ENCODE measurements at regions not wholly inside any gene's neighbourhood (a gene's known extent, or its start where the extent isn't known, plus 50 kb on each side); places are given as distances from the start of the nearest gene placed in this dataset.
"Not testable (repeated sequence)": the region's sequence is repeated elsewhere in the genome, so short reads cannot be mapped to it uniquely, and the experiment has no call there.

DNA sequence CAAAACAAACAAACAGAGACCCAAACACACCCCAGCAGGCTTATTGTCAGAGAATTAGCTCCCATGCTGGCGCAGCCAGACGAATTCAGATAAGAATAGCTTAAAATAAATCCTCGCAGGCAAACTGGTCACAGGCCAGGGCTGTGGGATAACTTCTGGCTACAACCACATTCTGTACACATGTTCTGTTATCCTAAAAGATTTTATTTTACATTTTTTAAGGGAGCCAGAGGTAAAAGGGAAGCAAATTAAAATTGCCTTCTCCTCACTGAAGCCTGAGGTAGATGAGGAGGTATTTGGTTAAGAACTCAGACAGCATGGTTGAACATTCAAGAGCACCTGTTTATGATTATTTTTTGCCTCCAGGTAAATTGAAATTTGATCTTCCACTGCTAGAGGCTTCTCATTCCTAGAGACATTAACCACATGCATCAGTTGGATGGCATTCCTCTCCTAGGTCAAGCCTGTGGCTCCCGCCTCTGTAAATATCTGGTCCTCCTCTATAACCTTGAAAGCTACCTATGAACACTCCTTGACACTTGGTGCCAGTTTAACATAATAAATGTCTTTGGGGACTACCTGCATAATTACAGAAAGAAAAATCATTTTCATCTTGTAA, 190.3 kb downstream of the SATB1 start:
- no peak for DNase-seq

GRCh38 chr3:18233987-18234716, 191.0 kb downstream of the SATB1 start:
- DNase-seq: no peak

- DNase-seq: no peak
Measured at GRCh38 chr3:18232317-18232716, 192.8 kb downstream of the SATB1 start.

- DNase-seq: no peak
Measured at GRCh38 chr3:18228060-18228459, 197.1 kb downstream of the SATB1 start.

GRCh38 chr3:18225709-18226108, 199.4 kb downstream of the SATB1 start:
- no peak for DNase-seq

DNA sequence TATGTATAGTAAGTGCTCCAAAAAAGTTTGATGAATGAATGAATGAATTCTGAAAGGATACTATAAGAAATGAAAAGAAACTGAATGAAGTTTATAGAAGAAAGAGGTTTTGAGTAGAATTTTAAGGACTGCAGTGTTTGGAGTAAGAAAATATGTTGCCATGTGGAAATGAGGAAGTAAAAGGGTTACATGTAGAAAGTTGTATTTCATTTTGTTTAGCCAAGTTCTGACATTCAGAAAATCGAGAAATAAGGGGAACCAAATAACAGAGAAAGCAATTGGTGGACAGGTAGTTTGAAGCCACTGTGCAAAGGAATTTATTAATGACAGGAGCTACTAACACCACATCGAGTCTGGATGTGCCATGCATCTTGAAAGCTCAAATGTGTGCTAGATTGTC, 200.7 kb downstream of the SATB1 start:
- no peak for DNase-seq

GRCh38 chr3:18223974-18224373, 201.2 kb downstream of the SATB1 start:
- DNase-seq: no peak

- no peak for DNase-seq
Measured at GRCh38 chr3:18223571-18223970, 201.6 kb downstream of the SATB1 start.

DNA sequence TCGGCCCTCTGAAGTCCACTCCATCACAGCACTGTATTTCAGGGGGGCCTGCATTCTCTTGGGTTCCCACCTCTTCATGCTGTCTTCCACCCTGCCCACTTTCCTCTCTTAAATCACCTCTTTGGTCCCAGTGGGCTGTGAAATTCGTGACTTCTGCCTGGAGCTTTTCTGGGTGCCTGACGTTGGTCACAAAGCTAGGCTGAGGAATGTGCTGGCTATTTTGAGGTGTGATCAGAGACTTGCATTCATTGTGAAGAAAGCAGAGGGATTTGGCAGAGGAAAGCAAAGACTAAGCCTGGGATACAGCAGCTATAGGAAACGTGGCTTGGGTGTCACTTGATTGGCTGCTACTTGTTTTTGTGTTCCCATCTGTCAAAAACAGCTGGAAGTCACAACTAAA, 202.5 kb downstream of the SATB1 start:
- DNase-seq: no peak

GRCh38 chr3:18217507-18218174, 207.5 kb downstream of the SATB1 start:
- DNase-seq: no peak

DNA sequence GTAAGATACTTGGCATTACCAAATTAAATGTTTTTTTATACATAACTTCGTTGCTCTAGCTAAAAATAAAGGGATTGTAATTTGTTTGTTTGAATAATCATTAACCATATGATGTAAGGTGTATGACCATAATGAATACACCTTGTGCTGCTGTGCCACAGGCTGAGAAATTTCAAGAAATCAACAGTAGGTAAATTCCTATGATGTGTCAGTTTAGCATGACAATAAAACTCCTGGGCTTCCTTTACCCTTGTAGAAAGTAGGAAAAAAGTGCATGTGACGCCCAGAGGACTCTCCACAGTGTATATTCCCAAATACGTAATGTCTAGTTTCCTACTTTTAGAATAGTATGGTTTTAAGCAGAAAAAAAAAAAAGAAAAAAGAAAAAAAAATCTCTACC, 208.1 kb downstream of the SATB1 start:
- no peak for DNase-seq

GRCh38 chr3:18215639-18216038, 209.5 kb downstream of the SATB1 start:
- DNase-seq: no peak

- no peak for DNase-seq
Measured at GRCh38 chr3:18211116-18211515, 214.0 kb downstream of the SATB1 start.

DNA sequence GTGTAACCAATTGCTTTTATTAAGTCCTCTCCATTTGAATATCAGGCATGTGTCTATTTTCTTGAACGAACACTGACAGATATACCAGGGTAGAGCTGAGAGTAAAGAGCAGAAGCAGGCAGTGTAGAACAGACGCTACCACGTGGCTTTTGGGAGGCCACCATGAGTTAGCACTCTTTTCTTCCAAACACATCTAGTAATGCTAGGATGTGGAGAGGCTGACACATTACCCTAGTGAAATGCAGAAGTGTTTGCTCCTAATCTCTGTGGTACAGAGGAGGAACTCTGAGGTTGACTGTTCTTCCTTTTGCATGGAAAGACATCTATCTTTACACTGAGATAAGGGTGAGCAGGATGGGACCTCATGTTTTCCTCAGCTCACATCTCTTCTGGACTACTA, 216.3 kb downstream of the SATB1 start:
- no peak for DNase-seq

GRCh38 chr3:18208091-18208490, 217.0 kb downstream of the SATB1 start:
- no peak for DNase-seq

- DNase-seq: no peak
Measured at GRCh38 chr3:18207226-18207625, 217.9 kb downstream of the SATB1 start.

- DNase-seq: not testable (repeated sequence)
Measured at GRCh38 chr3:18205701-18206100, 219.4 kb downstream of the SATB1 start.

DNA sequence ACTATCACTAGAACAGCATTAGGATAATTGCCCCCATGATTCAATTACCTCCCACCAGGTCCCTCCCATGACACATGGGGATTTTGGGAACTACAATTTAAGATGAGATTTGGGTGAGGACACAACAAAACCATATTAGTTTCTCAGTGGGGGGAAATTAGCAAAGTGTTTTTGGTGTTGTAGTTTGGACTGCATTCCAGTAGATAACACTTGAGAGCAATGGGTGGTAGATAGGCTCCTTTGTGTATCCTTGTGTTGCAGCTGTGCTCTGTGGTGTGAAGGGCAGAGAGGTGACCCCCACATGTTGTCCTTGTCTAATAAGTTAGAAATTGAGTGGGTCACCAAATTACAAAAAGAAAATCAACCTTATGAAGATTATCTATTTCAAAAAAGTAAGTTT, 223.8 kb downstream of the SATB1 start:
- DNase-seq: no peak

- DNase-seq: no peak
Measured at GRCh38 chr3:18199757-18200156, 225.4 kb downstream of the SATB1 start.

GRCh38 chr3:18195836-18196235, 229.3 kb downstream of the SATB1 start:
- no peak for DNase-seq

GRCh38 chr3:18194431-18194830, 230.7 kb downstream of the SATB1 start:
- DNase-seq: no peak

DNA sequence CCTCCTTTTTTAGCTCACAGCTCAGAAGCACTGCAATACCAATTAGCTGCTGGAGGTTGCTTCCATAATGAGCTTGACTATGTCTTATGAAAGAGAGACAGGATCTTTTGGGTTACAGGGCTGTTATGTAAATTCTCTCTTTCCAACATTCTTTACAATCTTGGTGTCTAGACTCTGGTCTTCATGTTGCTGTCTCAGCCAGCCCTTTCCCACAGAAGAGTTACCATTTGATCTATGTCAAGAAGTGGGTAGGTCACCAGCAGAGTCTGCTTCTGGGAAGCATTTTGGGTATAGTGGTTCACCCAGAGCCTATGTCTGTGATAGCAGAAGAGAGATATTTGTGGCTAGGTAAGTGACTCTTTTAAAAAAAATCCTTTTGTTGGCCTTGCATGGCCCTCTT, 234.5 kb downstream of the SATB1 start:
- DNase-seq: no peak

- DNase-seq: no peak
Measured at GRCh38 chr3:18189282-18190050, 235.7 kb downstream of the SATB1 start.

GRCh38 chr3:18188491-18188890, 236.6 kb downstream of the SATB1 start:
- DNase-seq: no peak

All from cerebellar nuclear complex (tissue), 1 donor.